ENCODE measurements at regions not wholly inside any gene's neighbourhood (a gene's known extent, or its start where the extent isn't known, plus 50 kb on each side); places are given as distances from the start of the nearest gene placed in this dataset.

GRCh38 chr3:144165482-144165881 lies 193.9 kb downstream of the DIPK2A start:
- Mint-ChIP-seq H3K4me3 (no peak overlapping the region), H3K27me3 (ENCODE audit: low read depth) (no peaks in the 10 kb centered on the region)
- ATAC-seq (replicated peaks in 1 of 2) = no peak

GRCh38 chr3:144167634-144168033 lies 196.0 kb downstream of the DIPK2A start:
- H3K27me3 Mint-ChIP-seq (ENCODE audit: low read depth) = no peaks in the 10 kb centered on the region
- H3K4me1 Mint-ChIP-seq (ENCODE audit: low read depth) = no peaks in the 10 kb centered on the region
- no peak overlapping the region for H3K4me3 Mint-ChIP-seq
- no peaks in the 10 kb centered on the region for H3K9me3 Mint-ChIP-seq
- DNase-seq (no peak), ATAC-seq (replicated peaks in 1 of 2) (no peak)
- H3K36me3 Mint-ChIP-seq (ENCODE audit: insufficient read depth in 2 of 2) = no peaks in the 10 kb centered on the region
- H3K27ac Mint-ChIP-seq = no peak overlapping the region

More at GRCh38 chr3:144165482-144165881, 193.9 kb downstream of the DIPK2A start:
- H3K9me3 Mint-ChIP-seq = no peaks in the 10 kb centered on the region
- no peak for DNase-seq
- H3K27ac Mint-ChIP-seq = no peak overlapping the region
- no peaks in the 10 kb centered on the region for H3K36me3 Mint-ChIP-seq (ENCODE audit: insufficient read depth in 2 of 2)
- no peaks in the 10 kb centered on the region for H3K4me1 Mint-ChIP-seq (ENCODE audit: low read depth)

GRCh38 chr3:144173491-144173890 lies 201.9 kb downstream of the DIPK2A start:
- no peaks in the 10 kb centered on the region for H3K27me3 Mint-ChIP-seq (ENCODE audit: low read depth)
- no peak overlapping the region for H3K4me3 Mint-ChIP-seq
- DNase-seq (no peak), ATAC-seq (replicated peaks in 1 of 2) (no peak)
- H3K36me3 Mint-ChIP-seq (ENCODE audit: insufficient read depth in 2 of 2) = no peaks in the 10 kb centered on the region
- H3K4me1 Mint-ChIP-seq (ENCODE audit: low read depth) = no peaks in the 10 kb centered on the region
- no peaks in the 10 kb centered on the region for H3K9me3 Mint-ChIP-seq
- H3K27ac Mint-ChIP-seq = no peak overlapping the region

- Mint-ChIP-seq H3K4me3 (no peak overlapping the region), H3K27me3 (ENCODE audit: low read depth) (no peaks in the 10 kb centered on the region), H3K9me3 (no peaks in the 10 kb centered on the region), H3K27ac (no peak overlapping the region), H3K36me3 (ENCODE audit: insufficient read depth in 2 of 2) (no peaks in the 10 kb centered on the region), H3K4me1 (ENCODE audit: low read depth) (no peaks in the 10 kb centered on the region)
- no peak for ATAC-seq (replicated peaks in 1 of 2)
- DNase-seq = no peak
Measured at GRCh38 chr3:144175644-144176425, 204.2 kb downstream of the DIPK2A start.

GRCh38 chr3:144177649-144178048 lies 206.0 kb downstream of the DIPK2A start:
- Mint-ChIP-seq H3K36me3 (ENCODE audit: insufficient read depth in 2 of 2) (no peaks in the 10 kb centered on the region), H3K27ac (no peak overlapping the region), H3K9me3 (no peaks in the 10 kb centered on the region), H3K27me3 (ENCODE audit: low read depth) (no peaks in the 10 kb centered on the region), H3K4me3 (no peak overlapping the region), H3K4me1 (ENCODE audit: low read depth) (no peaks in the 10 kb centered on the region)
- DNase-seq (no peak), ATAC-seq (replicated peaks in 1 of 2) (no peak)

- no peak for ATAC-seq (replicated peaks in 1 of 2)
- Mint-ChIP-seq H3K27ac (no peak overlapping the region), H3K9me3 (no peaks in the 10 kb centered on the region), H3K4me1 (ENCODE audit: low read depth) (no peaks in the 10 kb centered on the region), H3K27me3 (ENCODE audit: low read depth) (no peaks in the 10 kb centered on the region), H3K36me3 (ENCODE audit: insufficient read depth in 2 of 2) (no peaks in the 10 kb centered on the region), H3K4me3 (no peak overlapping the region)
- DNase-seq = no peak
Measured at GRCh38 chr3:144178607-144179006, 207.0 kb downstream of the DIPK2A start.

- DNase-seq (no peak), ATAC-seq (replicated peaks in 1 of 2) (no peak)
- no peak overlapping the region for H3K27ac Mint-ChIP-seq
- H3K27me3 Mint-ChIP-seq (ENCODE audit: low read depth) = no peaks in the 10 kb centered on the region
- H3K4me3 Mint-ChIP-seq = no peak overlapping the region
- H3K9me3 Mint-ChIP-seq = no peaks in the 10 kb centered on the region
- H3K4me1 Mint-ChIP-seq (ENCODE audit: low read depth) = no peaks in the 10 kb centered on the region
- no peaks in the 10 kb centered on the region for H3K36me3 Mint-ChIP-seq (ENCODE audit: insufficient read depth in 2 of 2)
Measured at GRCh38 chr3:144181062-144181461, 209.4 kb downstream of the DIPK2A start.

- Mint-ChIP-seq H3K36me3 (ENCODE audit: insufficient read depth in 2 of 2) (no peaks in the 10 kb centered on the region), H3K27ac (no peak overlapping the region), H3K4me1 (ENCODE audit: low read depth) (no peaks in the 10 kb centered on the region), H3K4me3 (no peak overlapping the region), H3K9me3 (no peaks in the 10 kb centered on the region), H3K27me3 (ENCODE audit: low read depth) (no peaks in the 10 kb centered on the region)
- DNase-seq = no peak
- no peak for ATAC-seq (replicated peaks in 1 of 2)
Measured at GRCh38 chr3:144182501-144182900, 210.9 kb downstream of the DIPK2A start.

- H3K27me3 Mint-ChIP-seq (ENCODE audit: low read depth) = no peaks in the 10 kb centered on the region
- no peak overlapping the region for H3K4me3 Mint-ChIP-seq
- DNase-seq (no peak), ATAC-seq (replicated peaks in 1 of 2) (no peak)
- peaks cover 5% of the 10 kb centered on the region for H3K4me1 Mint-ChIP-seq (ENCODE audit: low read depth)
- no peak overlapping the region for H3K27ac Mint-ChIP-seq
- peaks cover 0 to 1% of the 10 kb centered on the region in 2 donors for H3K9me3 Mint-ChIP-seq
- no peaks in the 10 kb centered on the region for H3K36me3 Mint-ChIP-seq (ENCODE audit: insufficient read depth in 2 of 2)
Measured at GRCh38 chr3:144185276-144185675, 213.7 kb downstream of the DIPK2A start.

- DNase-seq (no peak), ATAC-seq (replicated peaks in 1 of 2) (peak in 1 of 2 donors; percentile 21)
Measured at GRCh38 chr3:144187531-144188210, 216.0 kb downstream of the DIPK2A start.

GRCh38 chr3:144189044-144189443 lies 217.4 kb downstream of the DIPK2A start:
- Mint-ChIP-seq H3K36me3 (ENCODE audit: insufficient read depth in 2 of 2) (peaks cover 0 to 2% of the 10 kb centered on the region in 2 donors), H3K9me3 (peaks cover 1 to 8% of the 10 kb centered on the region in 2 donors), H3K27ac (no peak overlapping the region), H3K27me3 (ENCODE audit: low read depth) (no peaks in the 10 kb centered on the region), H3K4me3 (no peak overlapping the region), H3K4me1 (ENCODE audit: low read depth) (peaks cover 5% of the 10 kb centered on the region)
- ATAC-seq (replicated peaks in 1 of 2) (no peak), DNase-seq (no peak)

More at GRCh38 chr3:144187531-144188210, 216.0 kb downstream of the DIPK2A start:
- peaks cover 1 to 3% of the 10 kb centered on the region in 2 donors for H3K9me3 Mint-ChIP-seq
- peaks cover 0 to 2% of the 10 kb centered on the region in 2 donors for H3K36me3 Mint-ChIP-seq (ENCODE audit: insufficient read depth in 2 of 2)
- no peak overlapping the region for H3K4me3 Mint-ChIP-seq
- peaks cover 5% of the 10 kb centered on the region for H3K4me1 Mint-ChIP-seq (ENCODE audit: low read depth)
- H3K27me3 Mint-ChIP-seq (ENCODE audit: low read depth) = no peaks in the 10 kb centered on the region
- H3K27ac Mint-ChIP-seq = no peak overlapping the region

GRCh38 chr3:144197116-144197515 lies 225.5 kb downstream of the DIPK2A start:
- peaks cover 0 to 3% of the 10 kb centered on the region in 2 donors for H3K36me3 Mint-ChIP-seq (ENCODE audit: insufficient read depth in 2 of 2)
- peaks cover 6 to 10% of the 10 kb centered on the region in 2 donors for H3K9me3 Mint-ChIP-seq
- no peak overlapping the region for H3K27ac Mint-ChIP-seq
- DNase-seq (no peak), ATAC-seq (replicated peaks in 1 of 2) (no peak)
- no peaks in the 10 kb centered on the region for H3K4me1 Mint-ChIP-seq (ENCODE audit: low read depth)
- H3K27me3 Mint-ChIP-seq (ENCODE audit: low read depth) = no peaks in the 10 kb centered on the region
- no peak overlapping the region for H3K4me3 Mint-ChIP-seq

- Mint-ChIP-seq H3K4me1 (ENCODE audit: low read depth) (no peaks in the 10 kb centered on the region), H3K36me3 (ENCODE audit: insufficient read depth in 2 of 2) (peaks cover 0 to 3% of the 10 kb centered on the region in 2 donors), H3K27me3 (ENCODE audit: low read depth) (no peaks in the 10 kb centered on the region), H3K4me3 (no peak overlapping the region), H3K27ac (no peak overlapping the region), H3K9me3 (peaks cover 6 to 10% of the 10 kb centered on the region in 2 donors)
- no peak for DNase-seq
- no peak for ATAC-seq (replicated peaks in 1 of 2)
Measured at GRCh38 chr3:144197582-144197981, 226.0 kb downstream of the DIPK2A start.

Measured in activated T-cell treated with anti-CD3 and anti-CD28 coated beads, Interleukin-2, amount 50 U/mL, for 72 hours (primary cell).